Activated CD4-positive, alpha-beta T cell treated with anti-CD3 and anti-CD28 coated beads for 24 hours (primary cell): ENCODE measurements at regions not wholly inside any gene's neighbourhood (a gene's known extent, or its start where the extent isn't known, plus 50 kb on each side); places are given as distances from the start of the nearest gene placed in this dataset.

Experiments
- DNase-seq, 2 donors: peaks; one replicate each; pipeline ENCODE4 v3.0.0-alpha.2; 2020; ENCODE audit warnings: low read depth in 2 of 2

DNA sequence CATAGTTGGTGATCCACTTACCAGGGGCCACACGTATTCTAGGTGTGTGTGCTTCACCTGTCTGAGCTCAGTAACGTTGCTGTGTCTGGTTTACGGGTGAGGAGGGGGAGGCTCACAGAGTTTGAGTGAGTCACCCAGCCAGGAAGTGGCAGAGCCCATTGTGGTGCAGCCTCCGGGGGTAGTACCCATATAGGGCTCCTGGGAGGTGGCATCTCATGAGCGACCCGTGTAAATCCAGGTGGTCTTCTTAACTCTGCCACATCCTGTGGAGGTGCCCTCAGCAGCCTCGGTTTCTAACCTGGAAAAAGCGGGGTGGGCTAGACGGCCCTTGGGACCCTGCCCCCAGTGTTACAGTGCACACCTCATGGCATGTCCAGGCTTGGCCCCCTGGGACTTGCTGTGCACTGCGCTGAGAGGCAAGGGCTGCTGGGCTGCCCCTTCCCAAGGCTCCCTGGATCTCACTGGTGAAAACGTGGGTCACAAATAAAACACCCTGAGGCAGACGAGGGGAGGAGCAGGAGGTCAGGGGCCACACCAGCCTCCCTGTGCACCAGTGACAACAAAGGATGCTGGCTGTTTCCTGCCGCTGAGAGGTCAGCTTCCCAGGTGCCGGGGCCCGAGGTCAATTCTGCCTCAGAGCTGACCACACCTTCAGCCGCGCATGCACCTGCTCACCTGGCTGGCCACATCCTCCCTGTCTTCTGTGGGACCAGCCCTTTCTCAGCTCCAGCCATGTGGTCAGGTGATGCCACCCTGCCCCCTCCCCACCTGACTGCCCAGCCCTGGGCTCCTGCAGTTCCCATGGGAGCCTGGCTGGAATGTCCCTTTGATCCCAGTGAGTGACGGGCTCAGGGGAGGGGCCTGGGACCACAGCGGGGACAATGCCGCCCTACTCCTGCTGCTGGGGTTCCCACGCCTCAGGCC, 305.1 kb downstream of the CTTN start:
- no peak for DNase-seq

DNA sequence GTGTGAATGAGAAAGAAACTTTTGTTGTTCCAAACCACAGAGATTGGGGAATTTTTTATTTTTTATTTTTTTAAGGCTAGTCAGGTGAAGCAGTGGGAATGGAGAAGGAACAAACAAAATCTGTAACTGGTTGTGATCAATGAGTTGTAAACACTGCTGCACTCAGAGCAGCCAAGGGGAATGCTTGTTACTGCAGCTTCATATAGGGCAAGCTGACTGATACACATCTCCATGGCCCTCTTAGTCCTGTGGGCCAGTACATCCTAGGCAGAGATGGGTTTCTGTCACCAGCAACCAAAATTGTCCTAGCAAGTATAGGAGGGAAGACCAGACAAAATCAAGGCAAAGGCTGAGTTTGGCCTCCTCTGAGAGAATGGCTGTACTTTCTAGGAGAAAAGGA, 306.8 kb downstream of the CTTN start:
- no peak for DNase-seq

DNA sequence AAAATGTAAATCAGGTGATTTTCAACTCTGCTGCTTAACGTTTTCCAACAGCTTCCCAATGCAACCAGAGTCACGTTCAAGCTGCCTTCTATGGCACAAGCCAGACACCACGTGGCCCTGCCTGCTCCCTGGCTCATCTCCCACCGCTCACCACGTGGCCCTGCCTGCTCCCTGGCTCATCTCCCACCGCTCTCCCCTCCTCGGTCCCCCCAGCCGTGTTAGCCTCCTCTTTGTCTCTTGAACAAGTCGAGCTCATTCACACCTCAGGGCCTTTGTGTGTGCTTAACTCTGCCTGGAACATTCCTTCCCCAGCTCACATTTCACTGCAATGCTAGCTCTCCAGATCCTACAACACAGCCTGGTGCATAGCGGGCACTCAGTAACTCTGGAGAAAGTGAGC, 307.6 kb downstream of the CTTN start:
- DNase-seq: no peak

DNA sequence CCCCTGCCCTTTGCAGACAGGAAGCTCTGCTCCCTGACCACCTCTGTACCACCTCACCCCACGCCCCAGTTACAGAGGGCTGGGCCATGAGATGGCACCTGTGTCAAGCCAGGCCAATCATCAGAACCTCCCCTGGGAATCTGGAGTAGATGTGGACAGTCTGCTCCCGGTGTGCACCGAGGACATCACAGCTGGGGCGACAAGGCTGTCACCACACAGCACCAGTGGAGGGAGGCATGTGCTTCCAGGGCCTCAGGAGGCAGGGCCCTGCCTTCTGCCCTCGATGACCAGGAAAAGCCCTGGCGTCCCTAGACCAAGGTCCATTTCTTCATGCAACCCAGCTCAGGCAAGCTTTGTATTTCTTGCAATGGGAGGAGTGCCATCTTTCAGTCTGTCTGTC, 309.5 kb downstream of the CTTN start:
- no peak for DNase-seq

DNA sequence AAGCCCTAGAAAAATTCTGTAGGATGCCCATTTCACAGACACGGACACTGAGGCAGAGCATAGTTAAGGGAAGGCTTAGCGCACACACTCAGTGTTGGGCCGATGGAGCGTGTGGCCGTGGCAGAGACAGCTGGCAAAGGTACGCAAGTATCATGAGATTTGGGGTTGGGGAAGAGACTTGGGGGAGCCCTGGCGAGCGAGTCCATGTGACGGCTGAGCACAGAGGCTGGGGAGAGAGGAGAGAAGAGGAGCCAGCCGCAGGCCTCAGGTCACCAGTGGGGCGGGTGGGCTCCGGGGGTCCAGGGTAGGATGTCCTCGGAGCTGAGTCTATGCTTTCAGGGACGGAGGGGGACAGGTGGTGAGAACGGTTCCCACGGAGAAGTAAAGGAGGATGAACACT, 311.3 kb downstream of the CTTN start:
- DNase-seq: no peak

DNA sequence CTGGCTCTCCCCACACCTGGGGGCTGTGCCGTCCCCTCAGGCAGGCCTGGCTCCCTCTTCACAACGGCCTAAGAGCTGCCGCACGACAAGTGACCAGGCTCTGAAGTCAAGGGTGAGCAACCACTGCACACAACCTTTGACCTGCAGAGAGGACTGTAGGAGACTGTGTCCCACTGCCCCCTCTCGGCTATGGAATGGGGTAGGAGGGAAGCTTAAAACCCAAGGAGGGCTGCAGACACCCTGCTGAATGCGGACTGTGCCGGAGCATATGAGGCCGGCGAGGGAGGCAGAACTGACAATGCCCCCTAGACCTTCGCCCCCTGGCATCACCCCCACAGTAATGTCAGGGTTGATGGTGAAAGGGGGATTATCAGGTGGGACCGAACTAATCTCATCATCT, 311.9 kb downstream of the CTTN start:
- DNase-seq: no peak

DNA sequence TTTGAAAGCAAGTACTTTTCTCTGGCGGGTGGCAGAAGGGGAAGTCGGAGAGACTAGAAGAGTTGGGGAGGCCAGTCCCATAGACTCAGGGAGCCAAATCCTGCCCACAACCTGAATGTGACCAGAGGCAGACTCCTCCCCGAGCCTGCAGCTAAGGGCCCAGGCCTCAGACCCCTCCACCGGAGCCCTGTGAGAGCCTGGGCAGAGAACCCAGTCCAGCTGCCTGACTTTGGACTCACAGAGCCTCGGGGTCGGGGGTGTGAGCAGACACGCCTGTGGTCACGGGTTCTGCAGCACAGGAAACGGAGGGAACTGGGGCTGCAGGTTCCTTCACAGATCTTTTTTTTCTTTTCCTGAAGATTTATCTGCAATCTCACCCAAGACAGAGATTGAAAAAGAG, 312.3 kb downstream of the CTTN start:
- DNase-seq: no peak

DNA sequence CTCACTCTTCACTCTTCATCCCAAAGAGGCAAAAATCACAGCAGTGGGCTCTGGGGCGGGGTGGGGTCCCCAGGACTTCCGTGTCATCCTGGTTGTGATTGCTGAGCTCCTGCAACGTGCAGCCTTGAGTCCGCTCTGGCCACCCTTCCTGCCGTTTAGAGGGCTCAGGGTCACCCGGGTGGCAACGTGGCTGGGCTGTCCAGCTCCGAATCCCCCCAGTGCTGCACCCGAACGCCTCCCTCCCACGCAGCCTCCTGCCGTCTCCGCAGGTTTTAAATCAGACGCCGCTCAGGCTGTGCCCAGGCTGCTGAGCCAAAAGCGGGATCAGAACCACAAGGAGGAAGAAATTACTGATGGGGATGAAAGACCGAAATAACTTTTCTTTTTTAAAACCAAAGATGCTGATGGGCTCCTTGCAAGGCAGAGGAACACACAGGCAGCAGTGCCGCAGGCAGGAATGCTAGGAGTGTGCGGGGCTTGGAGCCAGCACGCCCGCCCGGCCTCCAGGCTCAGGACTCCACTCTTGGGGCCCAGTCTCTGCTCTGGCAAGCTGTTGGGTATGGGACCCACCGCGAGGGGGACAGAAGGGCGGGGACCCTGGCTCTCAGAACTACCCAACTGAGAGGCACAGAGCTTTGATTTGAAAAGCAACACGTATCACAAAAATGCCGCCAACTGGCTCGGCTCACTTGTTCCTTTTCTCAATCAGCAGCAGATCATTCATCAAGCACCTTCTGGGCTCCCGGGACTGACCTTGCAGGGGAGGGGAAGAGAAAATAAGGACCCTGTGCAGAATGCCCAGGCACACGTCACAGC, 313.0 kb downstream of the CTTN start:
- DNase-seq: no peak

DNA sequence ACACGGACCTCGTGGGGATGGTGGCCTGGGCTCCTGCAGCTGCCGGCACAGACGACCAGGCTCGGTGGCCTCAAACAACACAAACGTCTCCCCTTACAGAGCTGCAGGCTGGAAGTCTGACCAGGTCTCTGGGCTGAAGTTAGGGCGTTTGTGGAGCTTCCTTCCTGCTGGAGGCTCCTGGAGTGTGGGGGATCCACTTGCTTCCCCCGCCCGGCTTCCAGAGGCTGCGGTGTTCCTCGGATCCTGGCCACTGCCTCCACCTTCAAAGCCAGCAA, 313.5 kb downstream of the CTTN start:
- DNase-seq: no peak

DNA sequence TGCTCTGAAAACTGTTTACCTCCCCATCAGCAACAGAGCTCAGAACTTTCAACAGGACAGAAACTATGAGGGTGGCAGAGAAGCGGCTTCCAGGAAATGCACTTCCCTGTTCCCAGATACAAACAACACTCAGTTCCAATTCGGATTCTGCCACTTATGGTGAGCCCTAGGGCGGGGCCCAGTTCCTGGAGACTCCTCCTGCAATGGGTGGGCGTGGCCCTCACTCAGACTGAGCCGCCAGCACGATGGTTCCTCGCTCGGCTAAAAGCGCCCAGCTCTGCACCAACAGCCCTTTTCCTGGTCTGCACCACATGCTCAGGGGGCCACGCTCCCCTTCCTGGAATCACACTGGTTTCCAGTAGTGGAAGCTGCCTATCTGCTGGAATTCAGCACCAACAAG, 314.1 kb downstream of the CTTN start:
- DNase-seq: no peak

DNA sequence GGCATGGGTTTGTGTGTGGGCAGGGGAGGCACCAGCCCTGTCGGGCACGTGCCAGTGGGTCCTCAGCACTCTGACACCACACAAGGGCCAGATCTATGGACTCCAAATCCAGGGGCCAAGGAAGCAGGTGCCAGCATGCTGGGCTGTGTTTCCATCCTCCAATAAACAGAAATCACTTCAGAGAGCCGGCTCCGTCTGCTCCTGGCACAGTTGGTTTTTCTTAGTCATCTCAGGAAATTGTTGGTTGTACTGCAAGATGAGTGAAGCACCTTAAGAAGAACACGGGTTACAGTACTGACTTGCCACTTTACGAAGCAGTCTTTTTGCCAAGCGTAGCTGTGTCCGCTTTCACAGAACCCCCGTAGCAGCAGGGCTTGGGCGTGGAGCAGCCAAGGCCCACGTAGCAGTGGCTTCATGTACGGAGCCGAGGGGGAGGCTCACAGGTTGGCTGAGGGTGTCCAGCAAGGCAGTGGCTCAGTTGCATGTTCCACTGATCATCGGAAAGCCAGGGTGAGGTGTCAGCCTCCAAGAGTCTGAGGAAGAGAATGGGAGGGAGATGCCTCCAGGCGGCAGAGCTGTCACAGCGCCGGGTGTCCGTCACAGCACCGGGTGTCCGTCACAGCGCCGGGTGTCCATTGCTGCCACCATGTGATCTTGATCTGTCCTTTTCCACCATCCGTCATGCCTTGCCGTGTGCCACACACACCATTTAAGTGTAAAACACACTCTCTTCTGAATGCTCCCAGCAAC, 314.9 kb downstream of the CTTN start:
- DNase-seq: no peak

DNA sequence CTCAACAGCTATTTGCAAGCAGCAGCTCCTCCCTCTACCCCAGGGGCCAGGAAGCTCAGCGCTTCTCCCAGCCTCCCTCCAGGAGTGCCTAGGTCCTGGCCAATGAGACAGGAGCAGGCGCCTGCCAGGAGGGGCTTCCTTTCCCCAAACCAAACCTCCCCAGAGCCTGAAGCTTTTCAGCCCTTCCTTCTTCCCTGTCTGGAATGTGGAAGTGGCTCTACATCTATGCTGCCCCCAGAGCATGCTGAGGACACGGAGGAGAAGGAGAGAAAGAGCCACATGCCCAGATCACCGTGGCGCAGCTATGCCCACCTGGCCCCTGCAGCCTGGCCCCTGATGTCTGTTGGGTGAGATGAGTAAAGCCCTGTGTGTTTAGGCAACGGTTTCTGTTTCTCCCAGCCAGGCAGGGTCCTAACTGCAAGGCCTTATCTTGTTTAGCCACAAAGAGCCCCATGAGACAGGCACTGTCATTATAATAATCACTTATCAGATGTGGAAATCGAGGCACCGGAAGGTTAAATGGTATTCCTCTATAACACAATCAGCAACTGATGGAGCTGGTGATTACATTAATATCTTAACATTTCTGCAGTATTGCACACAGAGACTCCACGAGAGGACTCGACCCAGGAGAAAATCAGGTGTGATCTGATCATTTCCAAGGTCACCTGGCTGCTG, 315.8 kb downstream of the CTTN start:
- no peak for DNase-seq

DNA sequence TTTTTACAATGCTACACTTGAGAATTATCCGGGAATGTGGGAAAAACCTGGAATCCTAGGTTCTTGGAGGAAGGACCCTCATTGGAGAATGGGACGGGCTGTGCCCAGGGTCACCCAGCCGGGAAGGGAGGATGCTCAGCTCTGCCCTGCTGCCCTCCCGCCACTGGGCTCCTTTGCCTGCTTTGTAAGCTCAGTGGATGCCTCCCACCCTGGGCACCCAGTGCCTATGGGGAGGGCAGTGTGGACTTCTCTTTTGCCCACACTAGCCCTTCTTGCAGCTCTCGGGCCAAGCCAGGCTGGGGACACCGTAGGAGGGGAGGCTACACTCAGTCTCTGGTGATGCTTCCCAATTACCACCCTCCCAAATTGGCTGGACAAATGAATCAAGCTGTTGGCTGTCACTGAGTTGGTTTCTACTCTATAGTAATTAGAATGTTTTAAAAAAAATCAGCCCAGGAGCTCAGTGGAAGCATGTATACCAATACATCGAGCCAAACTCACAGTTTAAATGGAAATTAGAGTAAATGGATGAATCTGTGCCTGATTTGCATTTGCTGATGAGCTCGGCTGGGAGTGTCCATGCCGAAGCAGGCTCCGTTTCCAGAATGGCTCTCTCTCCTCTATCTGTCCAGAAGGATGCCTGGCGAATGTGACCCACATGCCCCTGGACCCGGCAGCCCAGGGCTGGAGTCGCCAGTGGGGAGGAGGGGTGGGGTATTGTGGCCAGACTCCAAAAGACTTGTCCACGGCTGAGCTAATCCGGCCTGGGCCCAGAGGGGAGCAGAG, 317.0 kb downstream of the CTTN start:
- no peak for DNase-seq

DNA sequence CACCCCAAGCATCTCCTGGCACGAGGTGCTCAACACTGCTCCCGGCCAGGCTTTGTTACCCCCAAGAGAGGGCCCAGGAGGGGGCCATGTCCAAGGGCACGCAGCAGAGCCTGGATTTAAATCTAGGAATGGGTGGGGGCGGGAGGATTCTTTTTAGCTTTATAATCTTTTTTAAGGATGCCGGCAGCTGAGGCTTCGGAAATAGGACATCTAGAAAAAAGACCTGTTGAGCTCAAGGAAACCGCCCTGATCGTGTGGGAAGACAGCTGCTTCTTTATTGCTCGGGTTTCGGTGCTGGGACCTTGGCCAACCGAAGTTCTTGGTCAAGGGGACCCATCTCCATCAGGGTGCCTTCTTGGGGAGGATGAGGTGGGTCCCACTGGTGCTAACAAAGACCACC, 317.9 kb downstream of the CTTN start:
- no peak for DNase-seq

DNA sequence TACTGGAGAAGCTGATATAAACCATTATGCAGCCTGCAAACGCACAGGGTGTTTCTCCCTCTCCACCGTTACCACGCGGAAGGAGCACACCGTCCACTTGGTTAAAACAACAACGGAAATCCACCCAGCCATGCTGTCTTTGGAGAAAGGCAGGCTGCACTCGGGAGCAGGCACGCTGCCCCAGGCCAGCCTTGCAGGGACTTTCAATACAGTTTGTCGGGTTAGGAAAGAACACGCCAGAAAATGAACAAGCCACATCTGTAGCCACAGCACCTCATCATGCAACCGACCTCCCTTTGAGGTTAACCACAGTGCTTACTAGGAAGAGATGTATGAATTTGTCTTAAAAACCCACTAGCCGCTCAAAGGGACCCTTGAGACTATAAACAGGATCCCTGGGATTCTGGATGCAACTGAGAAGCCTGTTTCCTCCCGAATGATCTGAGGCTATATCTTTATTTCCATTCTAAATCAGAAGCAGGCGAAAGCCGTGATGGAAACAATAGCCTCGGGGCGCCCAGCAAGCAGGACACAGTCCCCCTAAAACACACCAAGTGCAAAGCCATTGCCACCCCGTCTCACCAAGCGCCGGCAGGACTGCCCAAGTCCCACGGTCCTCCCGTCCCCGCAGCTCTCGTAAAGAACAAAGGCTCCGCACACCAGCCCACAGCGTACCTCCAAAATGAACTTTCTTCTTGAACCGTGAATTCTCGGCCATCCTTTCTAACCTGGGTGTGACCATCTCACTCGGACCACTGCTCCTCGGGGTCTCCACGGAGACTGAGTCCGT, 318.9 kb downstream of the CTTN start:
- DNase-seq: no peak

DNA sequence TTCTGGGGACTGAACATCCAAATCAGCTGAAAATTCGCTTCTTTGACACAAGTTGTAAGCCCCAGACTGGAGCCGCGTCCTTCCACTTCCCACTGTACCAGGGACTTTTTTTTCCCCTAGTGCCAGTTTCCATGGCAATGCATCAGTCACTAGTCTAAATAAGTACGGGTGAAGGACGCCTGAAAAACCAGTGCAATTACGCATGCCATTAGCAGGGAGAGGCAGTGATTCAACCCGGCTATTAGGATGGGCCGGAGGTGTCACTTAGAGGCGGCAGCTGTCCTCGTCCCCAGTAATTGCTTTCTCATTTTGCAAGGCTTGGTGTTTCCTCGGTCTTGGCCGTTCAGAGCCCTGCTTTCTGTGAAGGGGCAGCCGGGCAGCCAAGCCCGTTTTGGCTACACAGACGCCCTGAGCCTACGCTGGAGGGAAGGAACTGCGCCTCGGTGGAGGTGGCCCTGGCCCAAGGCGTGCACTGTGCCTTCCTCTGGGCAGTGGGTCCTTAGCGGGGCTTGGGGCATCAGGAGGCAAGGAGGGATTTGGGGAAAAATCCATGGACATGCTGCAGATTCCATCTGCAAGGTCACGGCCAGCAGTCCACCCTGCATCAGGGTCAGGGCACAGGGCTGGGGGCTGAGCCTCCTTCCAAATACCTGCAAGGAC, 319.7 kb downstream of the CTTN start:
- DNase-seq: no peak

DNA sequence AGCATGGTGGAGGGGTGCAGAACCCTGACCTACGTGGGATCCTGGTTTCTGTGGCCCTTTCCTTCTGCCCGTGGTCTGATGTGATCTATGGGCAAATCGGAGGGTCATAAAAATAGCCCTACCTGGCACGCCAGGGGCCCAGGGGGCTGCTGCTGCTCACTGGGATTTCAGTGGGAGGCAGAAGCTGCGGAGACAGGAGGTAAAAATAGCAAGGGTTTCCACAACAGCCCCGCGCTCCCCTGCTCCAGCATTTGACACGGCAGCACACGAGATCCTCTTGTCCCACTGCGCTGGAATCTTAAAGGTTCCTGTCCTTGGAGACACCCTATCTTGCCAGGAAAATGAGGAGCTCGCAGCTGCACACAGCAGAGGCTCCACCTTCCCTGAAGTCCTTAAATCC, 321.2 kb downstream of the CTTN start:
- DNase-seq: no peak

DNA sequence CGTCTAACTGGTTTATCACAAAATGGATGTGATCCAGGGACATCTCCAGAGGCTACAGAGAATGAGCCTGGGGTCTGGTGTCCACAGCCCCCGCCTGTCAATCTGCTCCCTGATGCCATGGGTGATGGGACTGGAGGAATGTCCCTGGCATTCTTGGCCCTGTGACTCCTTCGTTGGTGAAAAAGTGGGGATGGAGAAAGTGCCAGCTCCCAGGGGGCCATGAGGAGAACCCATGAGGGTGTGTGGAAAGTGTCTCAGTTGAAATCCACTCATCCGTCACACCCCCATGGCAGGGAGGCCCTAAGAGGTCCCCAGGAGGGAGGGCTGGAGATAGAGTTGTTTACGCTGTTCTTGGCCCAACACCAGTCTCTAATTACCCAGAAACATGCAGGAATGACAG, 322.0 kb downstream of the CTTN start:
- DNase-seq: no peak

DNA sequence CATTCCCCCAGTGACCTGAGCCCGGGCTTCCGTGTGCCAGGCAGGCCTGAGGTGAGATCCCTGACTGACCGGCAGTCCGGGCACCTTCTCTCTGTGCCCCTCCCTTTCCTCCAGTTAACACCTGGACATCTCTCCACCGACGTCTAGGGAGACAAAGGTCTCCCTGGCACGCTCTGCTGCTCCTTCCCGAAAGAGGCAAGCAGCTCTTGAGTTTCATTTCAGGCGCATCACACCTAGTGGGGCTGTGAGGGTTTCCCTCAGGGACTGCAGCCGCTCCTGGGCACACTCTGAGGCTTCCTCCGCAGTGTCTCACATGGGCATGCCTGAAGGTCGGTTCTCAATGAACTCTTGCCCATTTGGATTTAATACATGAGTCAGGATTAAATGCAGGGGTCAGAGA, 322.7 kb downstream of the CTTN start:
- DNase-seq: no peak

DNA sequence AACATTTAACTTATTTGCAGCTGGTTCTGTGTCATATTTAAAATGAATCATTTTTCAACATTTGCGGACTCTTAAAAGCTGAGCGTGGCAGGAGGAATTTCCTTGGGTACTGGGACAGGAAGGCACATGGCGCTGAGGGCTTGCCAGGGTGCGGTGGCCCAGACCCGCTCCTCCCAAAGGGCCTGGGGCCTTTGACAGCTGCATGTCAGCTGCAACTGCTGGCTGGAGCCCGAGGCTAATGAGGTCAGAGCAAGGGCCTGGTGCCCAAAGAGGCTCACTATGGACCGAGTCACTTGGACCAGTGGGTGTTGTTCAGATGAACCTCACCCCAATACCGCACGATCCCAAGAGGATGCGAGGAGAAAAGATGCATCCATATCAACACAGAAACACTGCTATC, 326.9 kb downstream of the CTTN start:
- DNase-seq: no peak
